ENCODE measurements at regions not wholly inside any gene's neighbourhood (a gene's known extent, or its start where the extent isn't known, plus 50 kb on each side); places are given as distances from the start of the nearest gene placed in this dataset.

DNA sequence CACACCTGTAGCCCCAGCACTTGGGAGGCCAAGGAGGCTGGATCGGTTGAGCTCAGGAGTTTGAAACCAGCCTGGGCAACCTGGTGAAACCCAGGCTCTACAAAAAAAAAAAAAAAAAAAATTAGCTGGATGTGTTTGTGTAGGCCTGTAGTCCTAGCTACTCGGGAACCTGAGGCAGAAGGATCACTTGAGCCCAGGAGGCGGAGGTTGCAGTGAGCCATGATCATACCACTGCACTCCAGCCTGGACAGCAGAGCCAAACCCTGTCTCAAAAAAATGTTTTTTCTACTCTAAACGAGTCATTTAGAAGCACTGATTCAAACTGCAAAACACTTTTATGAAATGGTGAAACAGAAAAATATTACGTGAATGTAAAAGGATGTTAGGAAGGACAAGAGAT, 69.1 kb upstream of the SLC39A10 start:
- intact Hi-C loops (cut with micrococcal nuclease; ENCODE audit: unreplicated experiment) (no loop called here), in situ Hi-C loops (cut with MboI) (no loop called here)
- Histone ChIP-seq H3K9me3 (replicated peaks; ENCODE audit: control insufficient read depth, insufficient read depth, low read length) (no peaks in the 10 kb centered on the region), H3K79me2 (ENCODE audit: control insufficient read depth, insufficient read depth, low read length) (no peaks in the 10 kb centered on the region), H3K4me3 (no peak overlapping the region), H3K4me1 (ENCODE audit: control insufficient read depth, insufficient read depth, low read length) (no peaks in the 10 kb centered on the region), H3K27me3 (replicated peaks in 1 of 2; ENCODE audit: control insufficient read depth in 2 of 2, insufficient read depth in 2 of 2, low read length in 1 of 2) (no peaks in the 10 kb centered on the region), H4K20me1 (ENCODE audit: control insufficient read depth, insufficient read depth) (no peaks in the 10 kb centered on the region), H3K4me2 (ENCODE audit: control insufficient read depth, insufficient read depth) (no peak overlapping the region), H3K9ac (ENCODE audit: control insufficient read depth, insufficient read depth, low read length) (no peak overlapping the region), H3K27ac (ENCODE audit: control insufficient read depth, insufficient read depth) (no peak overlapping the region), H3K36me3 (ENCODE audit: control insufficient read depth in 2 of 2, insufficient read depth in 2 of 2, low read length in 1 of 2) (no peaks in the 10 kb centered on the region), H2AFZ (ENCODE audit: control insufficient read depth, low read depth, low read length) (no peak overlapping the region)
- WGBS (ENCODE audit: insufficient coverage, insufficient replicate concordance, low lambda C conversion rate, missing lambda C conversion rate) = 56% methylated on average over 5 of the region's 5 CpGs
- DNase-seq (ENCODE audit: low read depth, low spot score) = no peak
- BruUV-seq (replicated peaks) = no TSS peak
- no peak for ATAC-seq
- no peak for FAIRE-seq
- ChIA-PET CTCF (interaction anchor here (0.7 to 4.8 kb wide), 2 partner anchors 11 to 49 kb away, joined by 3 to 25 read pairs; no protein-coding TSS in a partner anchor), RAD21 (ENCODE audit: unreplicated experiment) (no interaction called here), POLR2A (interaction anchor here (0.7 kb wide), 1 partner anchor 13 kb away, joined by 5 read pairs; no protein-coding TSS in a partner anchor), SMC1A (ENCODE audit: uncharacterized antibody, unreplicated experiment) (interaction anchor here (3.0 kb wide), 1 partner anchor 11 kb away, joined by 17 read pairs; no protein-coding TSS in a partner anchor)
- TF ChIP-seq RB1 (IDR thresholded peaks at IDR 0.05; ENCODE audit: borderline replicate concordance) = no peak
- TF ChIP-seq, protein P1, sequence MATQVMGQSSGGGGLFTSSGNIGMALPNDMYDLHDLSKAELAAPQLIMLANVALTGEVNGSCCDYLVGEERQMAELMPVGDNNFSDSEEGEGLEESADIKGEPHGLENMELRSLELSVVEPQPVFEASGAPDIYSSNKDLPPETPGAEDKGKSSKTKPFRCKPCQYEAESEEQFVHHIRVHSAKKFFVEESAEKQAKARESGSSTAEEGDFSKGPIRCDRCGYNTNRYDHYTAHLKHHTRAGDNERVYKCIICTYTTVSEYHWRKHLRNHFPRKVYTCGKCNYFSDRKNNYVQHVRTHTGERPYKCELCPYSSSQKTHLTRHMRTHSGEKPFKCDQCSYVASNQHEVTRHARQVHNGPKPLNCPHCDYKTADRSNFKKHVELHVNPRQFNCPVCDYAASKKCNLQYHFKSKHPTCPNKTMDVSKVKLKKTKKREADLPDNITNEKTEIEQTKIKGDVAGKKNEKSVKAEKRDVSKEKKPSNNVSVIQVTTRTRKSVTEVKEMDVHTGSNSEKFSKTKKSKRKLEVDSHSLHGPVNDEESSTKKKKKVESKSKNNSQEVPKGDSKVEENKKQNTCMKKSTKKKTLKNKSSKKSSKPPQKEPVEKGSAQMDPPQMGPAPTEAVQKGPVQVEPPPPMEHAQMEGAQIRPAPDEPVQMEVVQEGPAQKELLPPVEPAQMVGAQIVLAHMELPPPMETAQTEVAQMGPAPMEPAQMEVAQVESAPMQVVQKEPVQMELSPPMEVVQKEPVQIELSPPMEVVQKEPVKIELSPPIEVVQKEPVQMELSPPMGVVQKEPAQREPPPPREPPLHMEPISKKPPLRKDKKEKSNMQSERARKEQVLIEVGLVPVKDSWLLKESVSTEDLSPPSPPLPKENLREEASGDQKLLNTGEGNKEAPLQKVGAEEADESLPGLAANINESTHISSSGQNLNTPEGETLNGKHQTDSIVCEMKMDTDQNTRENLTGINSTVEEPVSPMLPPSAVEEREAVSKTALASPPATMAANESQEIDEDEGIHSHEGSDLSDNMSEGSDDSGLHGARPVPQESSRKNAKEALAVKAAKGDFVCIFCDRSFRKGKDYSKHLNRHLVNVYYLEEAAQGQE (IDR thresholded peaks at IDR 0.05; ENCODE audit: low read depth, low read length) = no peak

All from GM12878 (cell line).